RCC 7860 (cell line): ENCODE measurements at regions not wholly inside any gene's neighbourhood (a gene's known extent, or its start where the extent isn't known, plus 50 kb on each side); places are given as distances from the start of the nearest gene placed in this dataset.
"Not testable (repeated sequence)": the region's sequence is repeated elsewhere in the genome, so short reads cannot be mapped to it uniquely, and the experiment has no call there.

Experiments used
- DNase-seq: peaks from one replicate; pipeline ENCODE4 v3.0.0-alpha.2; 2015; ENCODE audit warnings: low spot score
- FAIRE-seq: peaks from 2 replicates; lab custom pipeline; 2012; peaks lifted over from hg19 to GRCh38; lab: Jason Lieb, UNC

DNA sequence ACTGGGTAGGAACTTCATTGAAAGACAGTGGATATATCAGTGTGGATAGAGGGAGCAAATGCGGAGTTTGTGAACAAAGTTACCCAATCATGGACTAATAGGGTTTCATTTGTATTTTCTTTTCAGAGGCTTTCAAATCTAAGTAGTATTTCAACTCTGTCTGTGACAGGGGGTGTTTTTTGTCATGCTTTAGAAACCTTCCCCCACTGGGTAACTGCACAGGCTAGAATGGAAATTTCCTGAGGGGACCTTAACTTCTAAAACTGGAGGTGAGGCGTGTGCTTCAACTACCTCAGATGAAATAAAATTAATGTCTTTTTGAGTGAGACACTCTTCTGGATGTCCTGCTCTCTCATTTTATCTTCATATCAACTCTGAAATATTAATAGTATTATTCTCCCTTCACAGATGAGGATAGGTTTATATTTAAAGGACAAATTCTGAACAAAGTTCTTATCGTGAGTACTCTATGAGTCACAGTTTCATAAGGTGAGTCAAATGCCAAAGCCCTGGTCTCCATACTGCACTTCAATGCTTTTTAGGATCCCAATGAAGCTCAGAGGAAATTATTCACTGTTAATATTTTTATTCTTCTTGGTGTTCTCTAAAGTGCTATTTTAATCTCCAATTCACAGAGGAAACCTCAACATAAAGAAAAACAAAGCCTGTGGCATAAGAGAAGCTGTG is 770.6 kb downstream of the CCSER2 start:
- DNase-seq: no peak
- no peak for FAIRE-seq

DNA sequence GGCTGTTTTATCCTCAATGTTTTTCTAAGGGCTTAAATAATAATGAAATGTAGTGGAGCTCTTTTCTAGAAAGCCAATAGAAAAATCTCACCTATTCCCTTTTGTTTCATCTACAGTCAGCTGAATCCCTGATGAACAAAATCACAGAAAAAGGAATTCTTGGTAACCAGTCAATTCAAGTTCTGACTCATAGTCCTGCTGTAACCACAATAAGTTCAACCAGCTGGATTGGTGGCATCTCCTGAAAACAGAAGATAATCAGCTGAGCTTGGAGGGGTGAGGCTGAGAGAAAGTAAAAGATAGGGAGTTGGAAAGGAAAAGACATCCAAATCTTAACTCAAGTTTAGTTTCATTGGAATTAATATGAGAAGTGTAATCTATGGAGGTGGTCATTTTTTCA is 772.1 kb downstream of the CCSER2 start:
- no peak for DNase-seq
- no peak for FAIRE-seq

DNA sequence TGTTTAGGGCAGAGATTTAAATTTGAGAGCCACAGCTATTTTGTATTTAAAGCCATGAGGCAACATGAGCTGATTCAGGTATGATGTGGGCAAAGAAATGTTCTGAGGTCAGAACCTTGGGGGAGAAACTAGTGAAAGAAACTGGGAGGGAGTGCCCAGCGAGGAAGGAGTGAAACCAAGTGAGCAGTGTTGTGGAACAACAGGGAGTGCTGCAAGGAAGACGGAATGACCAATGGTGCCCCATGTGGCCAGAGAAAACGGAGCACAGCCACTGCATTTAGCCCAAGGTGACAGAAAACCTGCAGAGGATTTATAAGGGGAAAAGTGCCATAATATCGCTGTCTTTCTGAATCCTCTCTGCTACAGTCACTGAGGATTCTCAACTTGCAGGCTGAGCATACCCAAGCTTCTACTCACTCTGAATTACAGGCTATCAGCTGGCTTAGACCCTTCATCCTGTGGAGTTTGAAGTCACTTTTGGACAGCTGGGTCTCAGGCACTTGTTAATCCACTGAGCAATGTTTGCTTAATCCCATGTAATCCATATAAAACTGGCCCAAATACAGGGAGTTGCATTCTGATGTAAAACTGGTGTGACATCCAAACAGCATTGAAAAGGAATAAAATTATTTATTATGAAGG is 777.3 kb downstream of the CCSER2 start:
- FAIRE-seq (no peak), DNase-seq (no peak)

DNA sequence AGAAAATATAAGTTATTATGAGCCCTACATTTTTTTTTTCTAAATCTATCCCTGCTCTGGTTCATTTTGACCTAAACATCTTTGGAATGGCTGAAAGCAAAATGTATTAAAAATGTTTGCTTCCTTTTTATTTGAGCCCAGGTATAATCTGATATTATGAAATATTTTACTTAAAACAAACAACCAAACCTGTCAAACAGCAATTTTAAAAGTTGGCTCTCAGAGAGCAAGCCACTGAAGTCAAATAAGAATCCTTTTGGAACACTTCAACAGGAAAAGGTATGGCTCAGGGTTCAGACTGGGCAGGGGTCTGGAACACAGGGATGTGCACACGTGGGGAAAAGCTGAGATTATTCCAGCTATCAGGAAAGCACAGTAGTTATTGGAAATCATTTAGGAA is 782.9 kb downstream of the CCSER2 start:
- FAIRE-seq (no peak), DNase-seq (no peak)

DNA sequence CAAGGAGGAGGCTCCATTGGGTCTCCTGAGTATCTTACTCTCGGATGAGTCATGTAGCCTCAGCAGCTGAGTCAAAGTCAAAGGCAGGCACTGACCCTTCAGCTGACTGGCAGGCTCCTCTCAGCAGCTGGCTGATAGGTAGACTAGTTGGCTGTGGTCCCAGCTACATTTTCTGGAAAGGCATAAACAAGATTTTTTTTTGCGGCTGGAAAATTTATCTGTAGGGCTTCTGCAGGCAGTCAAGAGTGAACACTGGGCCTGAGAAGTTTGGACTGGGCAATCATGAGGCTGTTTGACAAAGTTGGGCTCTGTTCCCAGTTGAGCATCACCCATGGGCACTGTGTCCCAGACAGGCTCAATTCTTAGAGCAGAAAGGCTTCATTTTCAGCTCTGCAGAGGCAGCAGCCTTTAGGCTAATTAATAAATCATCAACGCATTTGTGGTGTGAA is 796.2 kb downstream of the CCSER2 start:
- FAIRE-seq (no peak), DNase-seq (peak; percentile 33)

DNA sequence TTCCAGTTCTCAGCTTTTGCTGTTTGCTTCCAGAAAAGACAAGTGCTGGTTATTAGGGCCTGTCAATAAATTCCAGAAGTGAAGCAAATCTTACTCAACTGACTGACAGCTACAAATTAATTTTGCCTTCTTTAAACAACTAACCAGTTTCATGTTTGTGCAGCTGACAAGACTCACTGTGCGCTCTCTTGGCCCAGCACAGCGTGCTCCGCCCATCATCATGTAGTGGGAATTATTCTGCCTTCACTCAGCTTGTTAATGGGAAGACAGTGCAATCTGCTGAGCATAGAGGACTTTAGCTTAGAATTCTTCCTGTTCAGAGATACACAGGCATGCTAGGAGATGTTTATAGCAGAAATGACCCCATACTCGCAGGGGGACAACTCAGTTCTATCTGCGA is 808.9 kb downstream of the CCSER2 start:
- no peak for FAIRE-seq
- no peak for DNase-seq

DNA sequence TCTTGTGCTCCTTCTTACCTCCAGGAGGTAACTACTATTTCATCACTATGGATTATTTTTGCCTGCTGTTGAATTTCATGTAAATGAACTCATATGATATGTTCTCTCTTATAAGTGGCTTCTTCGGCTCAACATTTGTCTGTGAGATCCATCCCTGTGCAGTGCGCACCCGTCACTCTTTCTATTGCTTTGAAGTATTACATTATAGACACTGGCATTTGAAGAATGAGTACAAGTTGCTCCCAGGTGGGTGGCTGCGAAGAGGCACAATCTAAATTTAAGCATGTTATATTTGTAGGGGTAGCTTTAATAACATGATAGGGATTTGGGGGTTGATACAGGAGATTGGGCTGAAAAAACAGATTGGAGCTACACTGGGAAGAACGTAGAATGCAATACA is 809.7 kb downstream of the CCSER2 start:
- no peak for FAIRE-seq

DNA sequence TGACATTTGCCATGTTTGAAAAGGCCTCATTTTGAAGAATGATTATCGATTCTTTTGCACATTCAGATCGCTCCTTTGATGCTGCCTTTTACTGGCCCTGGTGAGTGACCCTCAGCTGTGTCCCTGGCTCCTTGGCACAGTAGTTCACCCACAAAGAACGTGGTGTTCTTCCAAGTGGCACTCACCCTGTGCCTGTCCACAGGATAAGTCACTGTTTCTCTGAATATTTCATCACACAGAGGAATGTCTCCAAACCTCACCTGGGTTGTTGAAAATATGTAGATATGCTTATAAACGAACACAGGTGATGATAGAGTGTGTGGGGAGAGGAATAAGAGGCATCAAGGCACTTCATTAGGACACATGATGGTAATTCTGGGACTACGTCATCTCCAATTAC is 810.7 kb downstream of the CCSER2 start:
- FAIRE-seq (no peak), DNase-seq (no peak)

More for the DNA sequence above, 809.7 kb downstream of the CCSER2 start:
- DNase-seq: no peak

DNA sequence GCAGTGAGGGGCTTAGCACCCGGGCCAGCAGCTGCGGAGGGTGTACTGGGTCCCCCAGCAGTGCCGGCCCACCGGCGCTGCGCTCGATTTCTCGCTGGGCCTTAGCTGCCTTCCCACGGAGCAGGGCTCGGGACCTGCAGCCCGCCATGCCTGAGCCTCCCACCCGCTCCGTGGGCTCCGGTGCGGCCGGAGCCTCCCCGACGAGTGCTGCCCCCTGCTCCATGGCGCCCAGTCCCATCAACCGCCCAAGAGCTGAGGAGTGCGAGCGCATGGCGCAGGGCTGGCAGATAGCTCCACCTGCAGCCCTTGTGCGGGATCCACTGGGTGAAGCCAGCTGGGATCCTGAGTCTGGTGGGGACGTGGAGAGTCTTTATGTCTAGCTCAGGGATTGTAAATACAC is 813.1 kb downstream of the CCSER2 start:
- not testable (repeated sequence) for DNase-seq, FAIRE-seq

DNA sequence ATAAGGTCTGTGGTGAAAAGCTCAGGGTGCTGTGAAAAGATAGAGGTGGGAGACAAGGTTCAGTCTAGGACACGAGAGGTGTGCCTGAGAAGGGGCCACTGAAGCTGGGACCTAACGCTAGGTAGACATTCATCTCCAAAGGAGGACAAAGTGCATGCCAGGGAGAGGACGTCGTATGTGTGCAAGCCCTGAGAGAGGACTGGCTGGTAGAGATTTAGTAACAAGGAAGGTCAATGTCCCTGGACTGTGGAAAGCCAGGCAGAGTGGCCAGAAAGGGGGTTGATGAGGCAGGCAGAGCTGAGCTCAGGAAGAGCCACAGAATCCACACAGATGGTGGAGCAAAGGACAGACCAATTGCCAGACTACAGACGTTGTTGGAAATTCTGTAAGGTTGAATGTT is 817.6 kb downstream of the CCSER2 start:
- DNase-seq (no peak), FAIRE-seq (no peak)

DNA sequence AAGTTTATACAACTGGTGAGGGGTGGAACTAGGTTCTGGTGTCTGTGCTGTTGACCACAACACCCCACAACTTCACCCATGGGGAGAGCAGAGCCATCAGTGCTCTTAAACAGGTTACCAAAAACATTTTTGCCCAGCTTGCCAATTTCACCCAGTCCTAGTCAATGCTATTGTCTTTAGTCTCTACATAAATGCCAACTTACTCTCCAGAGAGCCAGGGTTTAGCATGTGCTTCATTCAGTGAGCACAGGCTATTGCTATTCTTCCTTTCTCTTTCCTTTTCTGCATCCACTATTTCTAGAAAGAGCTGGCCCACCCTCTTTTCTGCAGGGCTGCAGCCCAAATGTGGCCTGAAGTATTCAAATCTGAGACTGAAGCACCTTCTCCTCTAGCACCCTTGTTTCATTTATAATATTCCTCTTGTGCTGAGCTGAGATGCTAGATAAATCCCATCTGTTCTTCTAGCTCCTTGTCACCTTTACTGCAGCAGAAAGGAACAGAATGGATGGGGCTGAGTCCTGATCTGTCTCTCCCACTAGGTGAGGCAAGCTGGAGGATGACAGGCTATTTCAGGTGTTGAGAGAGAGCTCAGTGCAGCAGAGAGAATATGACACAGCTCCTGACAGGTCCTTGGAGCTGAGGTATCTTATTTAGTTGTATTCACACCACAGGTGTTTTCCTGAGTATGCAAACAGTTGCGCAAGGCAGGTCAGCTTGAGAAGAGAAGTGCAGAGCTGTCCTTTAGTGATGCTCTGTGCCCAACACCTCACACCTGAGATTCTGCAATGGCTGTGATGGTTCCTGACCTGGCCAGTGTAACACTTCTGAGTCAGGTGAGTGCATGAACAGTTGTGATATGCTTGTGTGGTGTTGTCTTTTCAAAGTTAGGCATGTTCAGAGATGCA is 819.2 kb downstream of the CCSER2 start:
- FAIRE-seq: no peak
- no peak for DNase-seq

DNA sequence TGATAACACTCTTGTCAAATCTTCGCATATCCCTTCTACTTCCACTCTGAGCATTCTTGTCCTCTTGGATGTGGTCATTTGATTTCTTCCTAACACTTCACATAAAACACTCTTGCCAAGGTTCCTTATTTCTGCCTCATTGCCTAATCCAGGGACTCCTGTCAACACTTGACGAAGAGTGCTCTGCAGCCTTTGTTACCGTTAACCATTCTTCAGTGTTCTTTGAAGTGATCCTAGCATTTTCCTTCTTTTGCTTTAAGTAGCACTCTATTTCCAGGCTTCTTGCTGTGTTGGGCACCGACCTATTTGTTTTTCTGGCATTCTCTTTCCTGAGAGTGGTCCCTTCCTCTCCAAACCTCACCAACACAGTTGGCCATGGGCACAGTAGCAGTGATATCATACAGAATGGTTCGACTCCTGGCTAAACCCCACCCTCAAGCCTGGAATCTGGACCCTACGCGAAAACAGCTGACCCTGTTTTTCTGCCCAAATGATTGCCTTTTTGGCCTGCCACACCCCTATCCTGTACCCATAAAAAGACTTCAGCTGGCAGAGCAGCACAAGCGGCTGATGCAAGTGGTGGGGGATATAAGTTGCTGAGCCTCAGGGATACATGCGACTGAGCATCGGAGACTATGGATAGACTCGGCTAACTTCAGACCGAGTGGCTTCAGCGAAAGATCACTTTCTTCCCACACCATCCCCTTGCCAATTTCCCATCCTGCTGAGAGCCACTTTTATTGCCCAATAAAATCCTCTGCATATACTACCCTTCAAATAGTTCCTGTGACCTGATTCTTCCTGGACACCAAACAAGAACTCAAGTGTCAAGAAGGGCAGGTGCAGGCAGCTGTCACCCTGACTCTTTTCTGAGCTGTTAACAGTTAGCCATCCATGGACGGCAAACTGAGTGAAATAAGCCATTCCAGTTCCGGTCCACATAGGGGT is 820.6 kb downstream of the CCSER2 start:
- DNase-seq (no peak), FAIRE-seq (no peak)

DNA sequence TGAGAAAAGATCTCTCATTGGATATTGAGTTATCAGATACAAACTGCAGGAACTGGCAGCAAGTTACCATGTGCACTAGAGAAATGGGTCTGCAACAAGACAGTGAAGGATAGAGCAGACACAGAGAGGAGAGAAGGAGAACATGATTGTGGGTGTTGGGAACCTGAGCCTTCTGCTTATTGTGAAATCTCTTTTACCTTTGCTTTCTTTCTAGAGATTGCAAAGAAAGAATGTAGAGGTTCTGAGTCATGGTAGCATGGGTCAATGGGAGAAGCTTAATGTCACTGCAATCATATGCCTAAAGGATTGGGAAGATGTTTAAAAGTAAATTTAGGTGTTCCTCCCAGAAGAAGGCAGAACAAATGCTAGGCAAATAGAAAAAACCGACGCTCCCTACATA is 821.4 kb downstream of the CCSER2 start:
- FAIRE-seq: no peak

DNA sequence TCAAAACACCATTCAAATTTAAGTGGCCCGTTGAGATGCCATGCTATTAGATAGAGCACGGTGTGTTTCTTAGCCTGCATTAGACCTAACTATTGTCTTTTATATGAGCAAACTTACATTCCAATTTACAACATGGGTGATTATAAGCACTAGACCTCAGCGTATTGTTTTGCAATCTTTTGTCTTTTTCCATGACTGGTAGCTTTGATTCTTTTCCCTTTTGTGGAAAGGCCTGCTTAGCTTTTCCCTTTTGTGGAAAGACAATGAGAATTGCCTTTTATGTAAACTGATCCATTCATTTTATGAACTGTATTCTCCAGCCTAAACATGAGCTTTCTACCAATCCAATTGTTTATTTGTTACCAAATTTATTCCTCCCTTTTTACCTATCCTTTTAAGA is 823.1 kb downstream of the CCSER2 start:
- DNase-seq (no peak), FAIRE-seq (no peak)

More for the DNA sequence above, 821.4 kb downstream of the CCSER2 start:
- DNase-seq: no peak

DNA sequence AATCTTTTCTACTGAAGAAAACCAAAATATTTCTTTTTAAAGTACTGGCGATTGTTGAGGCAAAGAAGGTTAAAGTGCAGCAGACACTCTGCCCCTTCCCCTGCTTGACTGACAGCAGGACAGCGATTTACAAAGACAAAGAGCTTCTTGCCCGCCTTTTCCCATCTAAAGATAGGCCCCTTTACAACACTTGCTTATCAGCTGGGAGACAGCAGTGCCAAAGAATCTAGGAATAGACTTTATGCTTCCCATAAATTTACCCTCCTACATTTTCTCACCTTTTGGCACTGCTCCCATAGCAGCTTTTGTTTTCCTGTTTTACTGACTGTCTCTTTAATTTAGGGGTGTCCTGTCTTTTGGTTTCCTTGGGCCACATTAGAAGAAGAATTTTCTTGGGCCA is 824.1 kb downstream of the CCSER2 start:
- FAIRE-seq (no peak), DNase-seq (no peak)

DNA sequence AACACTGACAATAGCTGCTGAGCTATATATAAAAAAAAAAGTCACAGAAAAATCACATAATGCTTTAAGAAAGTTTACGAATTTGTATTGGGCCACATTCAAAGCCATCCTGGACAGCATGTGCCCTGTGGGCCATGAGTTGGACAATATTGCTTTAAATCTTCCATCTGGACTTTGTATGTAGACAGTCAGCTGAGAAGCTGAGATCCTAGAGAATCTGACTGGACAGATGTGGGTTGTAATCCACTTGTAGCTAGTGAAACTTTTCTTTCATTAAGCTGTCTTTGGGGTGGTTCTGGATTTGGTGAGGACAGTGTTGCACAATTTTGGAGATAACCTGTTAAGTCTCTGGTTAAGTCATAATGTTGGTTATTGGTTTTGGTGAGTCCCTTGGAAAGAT is 824.5 kb downstream of the CCSER2 start:
- FAIRE-seq (no peak), DNase-seq (no peak)

DNA sequence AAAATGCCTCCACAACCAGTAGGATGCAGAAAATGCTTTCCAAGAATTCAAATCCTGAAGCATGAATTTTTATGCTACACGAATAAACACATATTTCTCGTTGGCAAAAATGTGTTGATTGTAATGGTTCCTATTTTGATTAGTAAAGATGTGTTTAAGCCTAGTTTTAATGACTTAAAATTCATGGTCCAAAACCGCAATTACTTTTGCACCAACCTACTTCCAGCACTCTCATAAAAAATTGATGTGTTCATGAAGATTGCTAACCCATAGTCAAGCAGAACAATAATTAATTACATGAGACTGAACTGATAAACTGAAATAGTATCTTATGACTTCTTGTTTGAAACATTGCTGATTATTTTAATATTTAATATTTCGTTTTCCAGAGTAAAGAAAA is 828.8 kb downstream of the CCSER2 start:
- FAIRE-seq: no peak
- no peak for DNase-seq

DNA sequence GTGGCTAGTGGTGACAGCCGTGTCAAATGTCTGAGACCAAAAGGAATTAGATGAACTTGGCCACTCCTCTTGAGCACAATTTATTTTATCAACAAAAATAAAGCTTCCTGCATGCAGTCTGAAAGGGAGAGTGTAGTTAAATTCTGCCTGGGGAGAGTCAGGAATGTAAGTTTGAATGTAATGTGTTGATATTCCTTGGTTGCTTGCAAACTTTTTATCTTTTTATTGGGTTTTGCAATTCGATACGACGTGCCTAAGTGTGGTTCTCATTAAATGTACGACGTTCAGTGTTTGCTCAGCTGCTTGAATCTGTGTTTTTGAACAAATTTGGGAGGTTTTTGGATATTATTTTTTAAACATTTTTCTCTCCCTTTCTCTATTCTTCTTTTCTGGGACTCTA is 839.9 kb downstream of the CCSER2 start:
- FAIRE-seq: no peak

DNA sequence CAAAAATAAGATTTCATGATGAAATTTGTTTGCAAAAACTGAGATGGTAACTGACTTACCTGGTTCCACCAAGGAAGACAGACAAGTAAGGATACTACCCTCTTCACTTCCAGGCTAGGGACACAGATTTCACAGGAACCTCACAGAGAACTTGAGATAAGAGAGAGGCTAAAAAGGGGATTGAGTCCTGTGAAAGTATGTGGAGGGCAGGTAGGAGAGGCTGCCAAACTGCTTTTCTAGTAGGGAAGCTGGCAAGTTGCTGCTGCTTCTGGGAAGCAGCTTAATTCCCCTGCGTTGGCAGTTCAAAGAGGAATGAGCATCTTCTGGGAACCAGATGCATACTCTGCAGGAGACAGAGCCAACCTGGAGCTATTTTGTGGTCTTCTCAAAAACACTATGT is 841.6 kb downstream of the CCSER2 start:
- no peak for DNase-seq
- no peak for FAIRE-seq

More for the DNA sequence above, 839.9 kb downstream of the CCSER2 start:
- DNase-seq: no peak

DNA sequence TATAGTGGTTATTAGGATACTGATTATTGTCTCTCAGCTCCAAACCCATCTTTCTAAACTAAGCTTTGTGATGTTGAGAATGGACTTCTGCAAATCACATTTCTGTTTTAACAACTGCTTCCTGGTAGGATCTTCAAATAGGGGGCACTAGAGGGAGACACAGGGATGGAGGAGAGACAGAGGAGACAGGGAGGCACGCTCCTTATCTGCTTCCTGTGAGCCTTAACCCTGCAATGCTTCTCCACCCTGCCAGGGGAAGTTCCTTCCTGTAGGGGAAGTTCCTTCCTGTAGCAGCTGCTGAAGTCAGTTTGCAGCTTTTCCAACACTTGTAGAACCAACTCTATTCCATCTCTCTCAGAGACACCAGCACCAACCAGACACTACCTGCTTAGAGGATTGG is 847.2 kb downstream of the CCSER2 start:
- DNase-seq (no peak), FAIRE-seq (no peak)

DNA sequence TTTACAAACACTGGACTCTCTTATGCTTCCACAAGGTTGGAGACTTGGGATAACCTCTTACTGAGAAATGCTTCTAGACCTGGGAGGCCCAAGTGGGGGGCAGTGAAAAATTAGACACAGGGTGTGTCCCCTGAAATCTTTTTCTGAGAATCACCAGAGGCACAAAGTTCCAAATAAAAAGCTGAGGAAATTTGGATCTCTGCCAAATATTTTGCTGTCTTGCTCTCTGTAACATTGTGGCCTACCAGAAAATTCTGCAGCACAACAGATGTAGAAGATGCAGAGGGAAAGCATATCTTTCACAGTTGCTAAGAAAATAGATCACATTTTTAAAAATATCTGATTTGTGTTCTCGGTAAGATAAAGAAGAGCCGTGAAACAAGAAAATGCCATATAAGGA is 849.4 kb downstream of the CCSER2 start:
- FAIRE-seq: no peak
- DNase-seq: no peak
